ENCODE measurements at regions not wholly inside any gene's neighbourhood (a gene's known extent, or its start where the extent isn't known, plus 50 kb on each side); places are given as distances from the start of the nearest gene placed in this dataset.

DNA sequence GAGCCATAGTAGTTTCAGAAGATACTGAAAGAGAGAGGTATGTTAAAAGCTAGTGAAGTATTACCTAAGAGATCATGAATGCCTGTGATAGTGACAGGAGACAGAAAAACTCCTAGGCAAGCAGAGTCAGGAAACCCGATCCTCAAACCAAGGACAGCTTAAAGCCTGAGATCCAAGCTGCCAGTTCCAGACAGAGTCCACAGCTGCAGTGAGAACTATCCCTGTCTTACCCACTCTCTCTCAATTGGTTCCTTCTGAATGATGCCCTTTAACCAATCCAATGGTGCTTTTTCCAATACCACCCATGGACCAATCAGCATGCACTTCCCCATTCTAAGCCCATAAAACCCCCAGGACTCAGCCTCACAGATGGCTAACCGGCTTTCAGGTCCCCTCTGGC, 90.4 kb upstream of the PCDH10 start:
- no peak overlapping the region for H3K27ac Mint-ChIP-seq
- H3K9me3 Mint-ChIP-seq: no peaks in the 10 kb centered on the region
- no peak overlapping the region for H3K4me3 Mint-ChIP-seq
- H3K36me3 Mint-ChIP-seq: no peaks in the 10 kb centered on the region
- H3K27me3 Mint-ChIP-seq: no peaks in the 10 kb centered on the region
- no peaks in the 10 kb centered on the region for H3K4me1 Mint-ChIP-seq

DNA sequence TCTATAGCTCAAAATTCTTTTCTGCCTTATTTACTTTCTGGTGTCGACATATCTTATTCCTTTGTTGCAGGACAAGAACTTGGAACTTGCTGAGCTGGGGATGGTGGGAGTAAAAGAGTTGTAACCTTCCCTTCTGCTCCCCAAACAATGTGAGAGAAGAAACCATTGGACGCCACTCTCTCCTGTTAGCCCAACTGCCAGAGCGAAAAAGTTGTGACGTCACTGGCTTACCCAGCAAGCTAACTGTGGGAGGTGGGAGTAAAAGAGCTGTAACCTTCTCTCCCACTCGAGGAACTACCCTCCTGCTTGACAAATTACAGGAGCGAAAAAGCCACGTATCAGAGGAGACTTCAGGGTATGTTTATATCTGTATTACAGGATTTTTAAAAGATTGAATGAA, 90.0 kb upstream of the PCDH10 start:
- Mint-ChIP-seq H3K36me3 (no peaks in the 10 kb centered on the region), H3K4me3 (no peak overlapping the region), H3K9me3 (no peaks in the 10 kb centered on the region), H3K27ac (no peak overlapping the region), H3K4me1 (no peaks in the 10 kb centered on the region), H3K27me3 (no peaks in the 10 kb centered on the region)

DNA sequence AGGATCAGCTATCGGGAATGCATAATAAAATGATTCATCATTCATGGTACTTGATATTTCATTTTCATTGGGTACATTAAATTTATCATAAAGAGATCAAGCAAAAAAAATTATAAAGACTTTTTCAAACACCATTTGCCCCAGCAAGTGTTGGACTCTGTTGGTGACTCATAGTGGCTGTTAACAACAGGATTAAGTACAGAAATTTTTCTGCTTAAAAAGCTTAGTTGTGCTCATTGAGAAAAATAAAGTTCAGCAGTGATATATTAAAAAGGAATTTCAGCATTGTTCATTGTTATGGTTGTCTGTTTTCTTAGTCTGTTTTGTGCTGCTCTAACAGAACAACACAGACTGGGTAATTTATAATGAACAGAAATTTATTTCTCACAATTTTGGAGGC, 86.2 kb upstream of the PCDH10 start:
- peaks cover 5% of the 10 kb centered on the region for H3K9me3 Mint-ChIP-seq
- H3K4me1 Mint-ChIP-seq: no peaks in the 10 kb centered on the region
- H3K36me3 Mint-ChIP-seq: no peaks in the 10 kb centered on the region
- H3K4me3 Mint-ChIP-seq: no peak overlapping the region
- no peak overlapping the region for H3K27ac Mint-ChIP-seq
- H3K27me3 Mint-ChIP-seq: no peaks in the 10 kb centered on the region

DNA sequence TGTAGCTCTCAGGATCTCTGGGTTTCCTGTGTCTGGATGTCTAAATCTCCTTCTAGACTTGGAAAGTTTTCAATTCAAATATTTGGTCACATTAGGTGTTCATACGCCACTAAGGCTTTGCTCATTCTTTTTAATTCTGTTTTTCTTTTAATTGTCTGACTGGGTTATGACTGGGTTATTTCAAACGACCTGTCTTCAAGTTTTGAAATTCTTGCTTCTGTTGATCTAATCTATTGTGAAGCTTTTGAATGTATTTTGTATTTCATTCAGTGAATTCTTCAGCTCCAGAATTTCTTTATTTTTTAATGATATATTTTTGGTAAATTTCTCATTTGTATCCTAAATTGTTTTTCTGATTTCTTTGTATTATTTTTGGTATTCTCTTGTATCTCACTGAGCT, 81.0 kb upstream of the PCDH10 start:
- Mint-ChIP-seq H3K36me3 (no peaks in the 10 kb centered on the region), H3K27ac (no peak overlapping the region), H3K4me3 (no peak overlapping the region), H3K9me3 (peaks cover 21% of the 10 kb centered on the region), H3K4me1 (no peaks in the 10 kb centered on the region), H3K27me3 (no peaks in the 10 kb centered on the region)

DNA sequence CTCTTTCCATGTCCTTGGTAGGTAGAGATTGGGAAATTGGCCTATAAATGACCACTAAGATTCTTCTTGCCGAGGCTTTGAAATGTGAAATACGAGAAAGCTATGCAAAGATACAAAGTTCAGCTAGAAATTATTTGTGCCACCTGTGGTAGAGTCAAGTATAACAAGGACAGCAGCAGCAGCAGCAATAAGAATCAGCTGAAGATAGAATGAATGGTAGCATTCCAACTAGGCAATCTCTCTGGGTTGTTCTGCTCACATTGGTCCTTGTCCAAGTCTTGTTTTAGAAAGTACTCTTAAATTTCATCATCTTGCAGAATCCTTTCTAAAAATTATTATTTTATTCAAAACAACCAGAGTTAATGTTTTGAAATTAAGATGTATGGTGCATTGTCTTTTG, 67.8 kb upstream of the PCDH10 start:
- Mint-ChIP-seq H3K9me3 (peaks cover 5% of the 10 kb centered on the region), H3K36me3 (no peaks in the 10 kb centered on the region), H3K27me3 (no peaks in the 10 kb centered on the region), H3K4me3 (no peak overlapping the region), H3K4me1 (no peaks in the 10 kb centered on the region), H3K27ac (no peak overlapping the region)

DNA sequence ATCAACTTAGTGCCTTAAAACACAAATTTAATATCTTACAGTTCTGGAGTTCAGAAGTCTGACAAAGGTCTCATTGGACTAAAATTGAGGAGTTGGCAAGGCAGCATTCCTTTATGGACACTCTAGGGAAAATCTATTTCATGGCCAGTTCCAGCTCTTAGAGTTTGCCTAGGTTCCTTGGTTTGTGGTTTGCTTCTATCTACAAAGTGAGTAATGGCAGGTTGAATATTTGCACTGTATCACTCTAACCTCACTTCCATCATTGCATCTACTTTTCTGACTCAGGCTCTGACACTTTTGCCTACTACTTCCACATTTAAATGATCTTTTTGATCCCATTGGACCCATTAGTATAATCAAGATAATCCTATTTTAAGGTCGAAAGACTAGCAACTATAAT, 64.7 kb upstream of the PCDH10 start:
- Mint-ChIP-seq H3K27me3 (no peaks in the 10 kb centered on the region), H3K9me3 (no peaks in the 10 kb centered on the region), H3K4me3 (no peak overlapping the region), H3K27ac (no peak overlapping the region), H3K36me3 (no peaks in the 10 kb centered on the region), H3K4me1 (no peaks in the 10 kb centered on the region)

DNA sequence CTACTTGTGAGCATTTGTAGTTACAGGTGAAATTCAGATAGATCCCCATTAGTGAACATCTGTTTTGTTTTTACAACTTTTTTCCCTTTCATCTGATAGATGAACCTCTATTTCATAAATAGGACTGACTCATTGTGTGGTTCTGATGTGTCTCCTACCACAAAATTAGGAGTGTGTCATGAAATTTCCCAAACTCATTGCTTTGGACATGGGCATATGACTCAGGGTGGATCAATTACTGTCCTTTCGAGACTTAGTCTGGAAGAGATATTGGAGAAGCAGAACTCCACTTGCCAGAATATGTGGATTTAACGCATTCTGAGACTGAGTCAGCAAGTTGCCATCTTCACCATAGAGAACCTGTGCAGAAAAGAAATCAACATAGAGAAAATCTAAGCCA, 53.5 kb upstream of the PCDH10 start:
- no peak overlapping the region for H3K27ac Mint-ChIP-seq
- H3K36me3 Mint-ChIP-seq: no peaks in the 10 kb centered on the region
- H3K9me3 Mint-ChIP-seq: no peaks in the 10 kb centered on the region
- H3K4me3 Mint-ChIP-seq: no peak overlapping the region
- H3K27me3 Mint-ChIP-seq: no peaks in the 10 kb centered on the region
- no peaks in the 10 kb centered on the region for H3K4me1 Mint-ChIP-seq

DNA sequence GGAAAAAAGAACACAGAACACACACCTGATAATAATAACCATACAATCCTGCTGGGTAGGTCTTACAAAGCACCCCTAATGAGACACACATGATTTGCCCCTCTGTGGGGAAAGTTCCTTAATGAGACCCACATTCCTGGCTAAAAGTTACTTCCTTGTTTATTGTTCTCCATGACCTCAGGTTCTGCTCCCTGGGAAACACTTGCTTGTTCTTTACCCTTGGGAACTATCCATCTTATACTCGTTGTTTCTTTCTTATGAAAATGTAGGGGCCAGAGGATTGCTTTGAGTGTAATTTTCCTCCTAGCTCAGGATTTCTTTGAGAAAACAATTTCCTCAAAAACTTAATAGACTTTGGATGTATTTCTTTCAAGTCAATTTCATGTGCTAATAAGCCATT, 52.1 kb upstream of the PCDH10 start:
- no peaks in the 10 kb centered on the region for H3K36me3 Mint-ChIP-seq
- no peaks in the 10 kb centered on the region for H3K4me1 Mint-ChIP-seq
- no peaks in the 10 kb centered on the region for H3K27me3 Mint-ChIP-seq
- no peak overlapping the region for H3K27ac Mint-ChIP-seq
- no peaks in the 10 kb centered on the region for H3K9me3 Mint-ChIP-seq
- no peak overlapping the region for H3K4me3 Mint-ChIP-seq

All from activated naive CD4-positive, alpha-beta T cell treated with anti-CD3 and anti-CD28 coated beads, Interleukin-2, amount 50 U/mL, for 24 hours (primary cell).